ENCODE measurements at regions not wholly inside any gene's neighbourhood (a gene's known extent, or its start where the extent isn't known, plus 50 kb on each side); places are given as distances from the start of the nearest gene placed in this dataset.

GRCh38 chr6:155974811-155975323 lies 519.2 kb upstream of the NOX3 start:
- no peak for TF ChIP-seq CTCF (IDR thresholded peaks at IDR 0.05)
- no peak for TF ChIP-seq POLR2AphosphoS5 (IDR thresholded peaks at IDR 0.05)
- no peak for TF ChIP-seq POLR2A (IDR thresholded peaks at IDR 0.05)

All from prostate gland (tissue), 2 donors.